Neural cell (in vitro differentiated cells): ENCODE measurements at regions not wholly inside any gene's neighbourhood (a gene's known extent, or its start where the extent isn't known, plus 50 kb on each side); places are given as distances from the start of the nearest gene placed in this dataset.

Experiments
- H2AFZ ChIP-seq: fragments of 200-600, 300-800 bp; sonication (generic), shearing (Covaris generic); 2 replicates; pipeline ENCODE4 v1.6.0; 2014; ENCODE audit warnings: low read depth, mild to moderate bottlenecking, antibody characterized with exemption, low read length, moderate library complexity
- H3F3A ChIP-seq: fragments of 200-600 bp; shearing (Covaris generic); 2 replicates; pipeline ENCODE4 v1.6.1; 2016; ENCODE audit warnings: mild to moderate bottlenecking, moderate library complexity, mixed read lengths, antibody characterized with exemption, low read length; ENCODE audit not compliant: insufficient read depth, poor library complexity, severe bottlenecking
- H3K27ac ChIP-seq: fragments of 200-600, 300-800 bp; sonication (generic), shearing (Covaris generic); 2 replicates; pipeline ENCODE4 v1.5.1; 2014; ENCODE audit warnings: mild to moderate bottlenecking, low read length, moderate library complexity
- H3K27me3 ChIP-seq: fragments of 300-800, 200-600 bp; sonication (generic), shearing (Covaris generic); 2 replicates; pipeline ENCODE4 v1.6.0; 2014; ENCODE audit warnings: mild to moderate bottlenecking, low read depth, low read length, moderate library complexity; ENCODE audit not compliant: insufficient read depth
- H3K36me3 ChIP-seq: fragments of 300-800, 200-600 bp; sonication (generic), shearing (Covaris generic); 2 replicates; pipeline ENCODE4 v1.5.1; 2014; ENCODE audit warnings: mild to moderate bottlenecking, antibody characterized with exemption, low read length, moderate library complexity; ENCODE audit not compliant: insufficient read depth
- H3K4me2 ChIP-seq: fragments of 300-800, 200-600 bp; sonication (generic), shearing (Covaris generic); 2 replicates; pipeline ENCODE4 v1.6.0; 2014; ENCODE audit warnings: mild to moderate bottlenecking, low read length
- H3K4me3 ChIP-seq: fragments of 300-800, 200-600 bp; sonication (generic), shearing (Covaris generic); 2 replicates; pipeline ENCODE4 v1.5.1; 2014; ENCODE audit warnings: mild to moderate bottlenecking, low read length, moderate library complexity
- H3K79me2 ChIP-seq: fragments of 200-600 bp; shearing (Covaris generic); replicated peaks from 2 replicates; pipeline ENCODE4 v1.6.0; 2014; ENCODE audit warnings: mild to moderate bottlenecking, low read length, moderate library complexity; ENCODE audit not compliant: insufficient read depth
- H3K9ac ChIP-seq: fragments of 300-800, 200-600 bp; sonication (generic), shearing (Covaris generic); 2 replicates; pipeline ENCODE4 v1.6.1; 2016; ENCODE audit warnings: mild to moderate bottlenecking, low read length, mixed read lengths
- H3K9me2 ChIP-seq: fragments of 200-600 bp; shearing (Covaris generic); 2 replicates; pipeline ENCODE4 v1.6.1; 2016; ENCODE audit warnings: mild to moderate bottlenecking, low read length, mixed read lengths; ENCODE audit not compliant: insufficient read depth
- H3K9me3 ChIP-seq: fragments of 200-600, 300-800 bp; sonication (generic), shearing (Covaris generic); 2 replicates; pipeline ENCODE4 v1.6.1; 2016; ENCODE audit warnings: mild to moderate bottlenecking, mixed run types, low read length, moderate library complexity, mixed read lengths
- H4K20me1 ChIP-seq: fragments of 200-600 bp; shearing (Covaris generic); 2 replicates; pipeline ENCODE4 v1.6.1; 2016; ENCODE audit warnings: mild to moderate bottlenecking, mixed run types; ENCODE audit not compliant: insufficient read depth
- EP300 ChIP-seq: fragments of 450-650 bp; conservative IDR thresholded peaks from 2 replicates; pipeline ENCODE4 v1.6.1; 2014; ENCODE audit warnings: antibody characterized with exemption, mild to moderate bottlenecking, moderate library complexity; ENCODE audit not compliant: poor library complexity, severe bottlenecking
- EZH2 ChIP-seq: fragments of 200-600, 300-800 bp; shearing (Covaris generic), sonication (generic); IDR thresholded peaks from 2 replicates; pipeline ENCODE4 v1.6.1; 2014; ENCODE audit warnings: antibody characterized with exemption, low read length, borderline replicate concordance, mild to moderate bottlenecking; ENCODE audit not compliant: insufficient read depth, poor library complexity, severe bottlenecking
- MXI1 ChIP-seq: fragments of 450-650 bp; conservative IDR thresholded peaks from 2 replicates; pipeline ENCODE4 v1.6.1; 2014; ENCODE audit warnings: antibody characterized with exemption, mild to moderate bottlenecking; ENCODE audit not compliant: poor library complexity, severe bottlenecking
- POLR2AphosphoS5 ChIP-seq: IDR thresholded peaks from 2 replicates; pipeline ENCODE4 v1.6.1; 2012
- RAD21 ChIP-seq: fragments of 450-650 bp; conservative IDR thresholded peaks from 2 replicates; pipeline ENCODE4 v1.6.1; 2014; ENCODE audit warnings: antibody characterized with exemption, mild to moderate bottlenecking, moderate library complexity
- SMC3 ChIP-seq: fragments of 450-650 bp; conservative IDR thresholded peaks from 2 replicates; pipeline ENCODE4 v1.6.1; 2014; ENCODE audit warnings: antibody characterized with exemption, mild to moderate bottlenecking, moderate library complexity; ENCODE audit not compliant: poor library complexity
- TAF1 ChIP-seq: IDR thresholded peaks from 2 replicates; pipeline ENCODE4 v1.6.1; 2012; ENCODE audit warnings: low read depth
- TF ChIP-seq, protein P1 (sequence below): fragments of 450-650 bp; IDR thresholded peaks from 2 replicates; pipeline ENCODE4 v1.5.1; 2014; ENCODE audit warnings: antibody characterized with exemption, mild to moderate bottlenecking, moderate library complexity; ENCODE audit not compliant: poor library complexity, severe bottlenecking
- TF ChIP-seq, protein P2 (sequence below): IDR thresholded peaks from 2 replicates; pipeline ENCODE4 v1.6.1; 2012; ENCODE audit warnings: borderline replicate concordance

DNA sequence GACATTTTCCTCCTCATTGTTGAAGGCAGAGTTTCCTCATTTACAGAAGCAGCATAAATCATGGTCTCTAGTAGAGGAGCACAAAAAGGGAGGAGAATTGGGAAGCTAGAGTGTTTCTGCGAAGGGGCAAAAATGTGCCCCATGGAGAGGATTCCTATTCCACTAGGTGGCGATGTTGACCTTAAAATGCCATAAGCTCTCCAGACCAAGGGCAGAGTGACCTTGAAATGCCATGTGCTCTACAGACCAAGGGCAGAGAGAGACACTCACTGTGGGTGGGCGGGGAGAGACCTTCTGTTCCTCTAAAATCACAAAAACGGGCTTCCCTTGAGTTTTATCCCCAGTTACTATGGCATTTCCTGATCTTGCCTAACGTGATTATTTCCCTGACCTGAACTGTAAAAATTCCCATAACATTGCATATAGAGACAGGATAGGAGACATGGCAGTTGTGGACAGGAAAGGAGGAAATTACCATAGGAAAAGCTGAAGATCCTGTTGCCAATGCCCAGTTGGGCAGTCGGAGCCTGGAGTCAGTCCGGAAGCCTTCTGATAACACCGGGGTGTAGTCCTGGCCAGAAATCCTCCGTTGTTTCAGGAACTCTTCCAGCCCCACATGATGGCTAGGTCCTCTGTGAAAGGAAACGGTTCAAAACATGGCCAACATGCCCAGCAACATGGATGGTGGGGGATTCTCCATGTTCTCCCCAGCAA lies 567.7 kb downstream of the MAGEB5 start:
- Histone ChIP-seq H3K27me3 (no peaks in the 10 kb centered on the region), H3K9ac (no peak overlapping the region), H3K9me3 (no peaks in the 10 kb centered on the region), H3F3A (no peaks in the 10 kb centered on the region), H3K4me2 (no peak overlapping the region), H3K36me3 (no peaks in the 10 kb centered on the region), H2AFZ (no peak overlapping the region), H3K79me2 (no peaks in the 10 kb centered on the region), H3K9me2 (no peaks in the 10 kb centered on the region), H3K27ac (no peak overlapping the region), H4K20me1 (no peaks in the 10 kb centered on the region), H3K4me3 (no peak overlapping the region)
- no peak for TF ChIP-seq TAF1
- TF ChIP-seq, protein P1, sequence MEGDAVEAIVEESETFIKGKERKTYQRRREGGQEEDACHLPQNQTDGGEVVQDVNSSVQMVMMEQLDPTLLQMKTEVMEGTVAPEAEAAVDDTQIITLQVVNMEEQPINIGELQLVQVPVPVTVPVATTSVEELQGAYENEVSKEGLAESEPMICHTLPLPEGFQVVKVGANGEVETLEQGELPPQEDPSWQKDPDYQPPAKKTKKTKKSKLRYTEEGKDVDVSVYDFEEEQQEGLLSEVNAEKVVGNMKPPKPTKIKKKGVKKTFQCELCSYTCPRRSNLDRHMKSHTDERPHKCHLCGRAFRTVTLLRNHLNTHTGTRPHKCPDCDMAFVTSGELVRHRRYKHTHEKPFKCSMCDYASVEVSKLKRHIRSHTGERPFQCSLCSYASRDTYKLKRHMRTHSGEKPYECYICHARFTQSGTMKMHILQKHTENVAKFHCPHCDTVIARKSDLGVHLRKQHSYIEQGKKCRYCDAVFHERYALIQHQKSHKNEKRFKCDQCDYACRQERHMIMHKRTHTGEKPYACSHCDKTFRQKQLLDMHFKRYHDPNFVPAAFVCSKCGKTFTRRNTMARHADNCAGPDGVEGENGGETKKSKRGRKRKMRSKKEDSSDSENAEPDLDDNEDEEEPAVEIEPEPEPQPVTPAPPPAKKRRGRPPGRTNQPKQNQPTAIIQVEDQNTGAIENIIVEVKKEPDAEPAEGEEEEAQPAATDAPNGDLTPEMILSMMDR: no peak
- TF ChIP-seq RAD21: peak; percentile 20

DNA sequence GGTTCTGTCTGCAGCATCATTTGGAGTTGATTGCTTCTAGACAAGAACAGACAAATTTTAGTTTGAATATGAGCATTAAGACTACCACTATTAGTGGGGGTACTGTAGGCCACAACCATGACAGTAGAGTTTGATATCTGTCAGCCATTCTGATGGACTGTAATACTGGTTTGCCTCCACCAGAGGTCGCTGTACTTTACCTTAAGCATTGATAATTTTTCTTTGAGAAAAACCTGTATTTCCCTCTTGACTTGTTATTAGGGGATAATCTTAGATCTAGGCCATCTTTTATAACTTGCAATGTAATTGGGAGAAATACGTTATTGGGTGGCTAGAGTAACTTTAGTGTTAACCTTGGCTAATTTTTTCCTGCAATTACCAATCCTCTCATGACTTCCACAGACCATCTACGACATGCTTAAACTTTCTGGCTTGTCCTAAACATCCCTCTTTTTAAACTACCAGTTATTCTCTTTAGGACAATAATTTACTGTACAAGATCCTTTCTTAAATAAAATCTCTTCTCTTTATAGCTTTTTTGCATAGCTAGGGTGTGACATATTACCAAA lies 562.4 kb downstream of the MAGEB5 start:
- no peak for TF ChIP-seq MXI1
- no peak for TF ChIP-seq EZH2
- TF ChIP-seq SMC3: no peak
- no peak for TF ChIP-seq RAD21
- TF ChIP-seq, protein P2, sequence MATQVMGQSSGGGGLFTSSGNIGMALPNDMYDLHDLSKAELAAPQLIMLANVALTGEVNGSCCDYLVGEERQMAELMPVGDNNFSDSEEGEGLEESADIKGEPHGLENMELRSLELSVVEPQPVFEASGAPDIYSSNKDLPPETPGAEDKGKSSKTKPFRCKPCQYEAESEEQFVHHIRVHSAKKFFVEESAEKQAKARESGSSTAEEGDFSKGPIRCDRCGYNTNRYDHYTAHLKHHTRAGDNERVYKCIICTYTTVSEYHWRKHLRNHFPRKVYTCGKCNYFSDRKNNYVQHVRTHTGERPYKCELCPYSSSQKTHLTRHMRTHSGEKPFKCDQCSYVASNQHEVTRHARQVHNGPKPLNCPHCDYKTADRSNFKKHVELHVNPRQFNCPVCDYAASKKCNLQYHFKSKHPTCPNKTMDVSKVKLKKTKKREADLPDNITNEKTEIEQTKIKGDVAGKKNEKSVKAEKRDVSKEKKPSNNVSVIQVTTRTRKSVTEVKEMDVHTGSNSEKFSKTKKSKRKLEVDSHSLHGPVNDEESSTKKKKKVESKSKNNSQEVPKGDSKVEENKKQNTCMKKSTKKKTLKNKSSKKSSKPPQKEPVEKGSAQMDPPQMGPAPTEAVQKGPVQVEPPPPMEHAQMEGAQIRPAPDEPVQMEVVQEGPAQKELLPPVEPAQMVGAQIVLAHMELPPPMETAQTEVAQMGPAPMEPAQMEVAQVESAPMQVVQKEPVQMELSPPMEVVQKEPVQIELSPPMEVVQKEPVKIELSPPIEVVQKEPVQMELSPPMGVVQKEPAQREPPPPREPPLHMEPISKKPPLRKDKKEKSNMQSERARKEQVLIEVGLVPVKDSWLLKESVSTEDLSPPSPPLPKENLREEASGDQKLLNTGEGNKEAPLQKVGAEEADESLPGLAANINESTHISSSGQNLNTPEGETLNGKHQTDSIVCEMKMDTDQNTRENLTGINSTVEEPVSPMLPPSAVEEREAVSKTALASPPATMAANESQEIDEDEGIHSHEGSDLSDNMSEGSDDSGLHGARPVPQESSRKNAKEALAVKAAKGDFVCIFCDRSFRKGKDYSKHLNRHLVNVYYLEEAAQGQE: no peak
- TF ChIP-seq POLR2AphosphoS5: no peak
- TF ChIP-seq, protein P1: no peak
- no peak for TF ChIP-seq EP300
- TF ChIP-seq TAF1: no peak
- Histone ChIP-seq H3K79me2 (no peaks in the 10 kb centered on the region), H3K4me3 (no peak overlapping the region), H3F3A (no peaks in the 10 kb centered on the region), H2AFZ (no peak overlapping the region), H3K9me2 (no peaks in the 10 kb centered on the region), H3K36me3 (no peaks in the 10 kb centered on the region), H3K9ac (no peak overlapping the region), H3K27me3 (no peaks in the 10 kb centered on the region), H4K20me1 (no peaks in the 10 kb centered on the region), H3K4me2 (no peak overlapping the region), H3K27ac (no peak overlapping the region), H3K9me3 (no peaks in the 10 kb centered on the region)
